Thoracic aorta (tissue), 2 donors: ENCODE measurements at regions not wholly inside any gene's neighbourhood (a gene's known extent, or its start where the extent isn't known, plus 50 kb on each side); places are given as distances from the start of the nearest gene placed in this dataset.

Source experiments
- ATAC-seq: fragments of 150-250 bp; one replicate; pipeline ENCODE4 v1.8.0; 2017; ENCODE audit warnings: low read depth; ENCODE audit not compliant: insufficient number of reproducible peaks, low FRiP score
- DNase-seq: peaks from one replicate; pipeline ENCODE4 v3.0.0-alpha.2; 2020; ENCODE audit warnings: low spot score
- H3K27ac ChIP-seq, 2 donors: fragments of 200-600 bp; sonication (generic); 1 replicate in 1 of 2; 2 replicates in 1 of 2; pipeline ENCODE4 v1.5.1; 2016; ENCODE audit warnings: mild to moderate bottlenecking in 2 of 2, moderate library complexity in 2 of 2
- H3K27me3 ChIP-seq: fragments of 200-600 bp; sonication (generic); replicated peaks from 2 replicates; pipeline ENCODE4 v1.6.0; 2016; ENCODE audit warnings: mild to moderate bottlenecking; ENCODE audit not compliant: insufficient read depth
- H3K36me3 ChIP-seq: fragments of 200-600 bp; sonication (generic); one replicate; pipeline ENCODE4 v1.5.1; 2016
- H3K4me1 ChIP-seq, 2 donors: fragments of 200-600 bp; sonication (generic); 1 replicate in 1 of 2; 2 replicates in 1 of 2; pipeline versions ENCODE4 v1.5.1 to v1.6.0; 2016; ENCODE audit warnings: low read depth in 2 of 2, mild to moderate bottlenecking in 1 of 2; ENCODE audit not compliant: control insufficient read depth in 1 of 2
- H3K4me3 ChIP-seq: fragments of 200-600 bp; sonication (generic); 2 replicates; pipeline ENCODE4 v1.5.1; 2016; ENCODE audit warnings: mild to moderate bottlenecking
- H3K9me3 ChIP-seq: fragments of 200-600 bp; sonication (generic); 2 replicates; pipeline ENCODE4 v1.5.1; 2016
- TF ChIP-seq, protein P1 (sequence below): fragments of 200-600 bp; sonication (generic); IDR thresholded peaks from one replicate; pipeline ENCODE4 v1.5.1; 2019; ENCODE audit warnings: antibody characterized with exemption

DNA sequence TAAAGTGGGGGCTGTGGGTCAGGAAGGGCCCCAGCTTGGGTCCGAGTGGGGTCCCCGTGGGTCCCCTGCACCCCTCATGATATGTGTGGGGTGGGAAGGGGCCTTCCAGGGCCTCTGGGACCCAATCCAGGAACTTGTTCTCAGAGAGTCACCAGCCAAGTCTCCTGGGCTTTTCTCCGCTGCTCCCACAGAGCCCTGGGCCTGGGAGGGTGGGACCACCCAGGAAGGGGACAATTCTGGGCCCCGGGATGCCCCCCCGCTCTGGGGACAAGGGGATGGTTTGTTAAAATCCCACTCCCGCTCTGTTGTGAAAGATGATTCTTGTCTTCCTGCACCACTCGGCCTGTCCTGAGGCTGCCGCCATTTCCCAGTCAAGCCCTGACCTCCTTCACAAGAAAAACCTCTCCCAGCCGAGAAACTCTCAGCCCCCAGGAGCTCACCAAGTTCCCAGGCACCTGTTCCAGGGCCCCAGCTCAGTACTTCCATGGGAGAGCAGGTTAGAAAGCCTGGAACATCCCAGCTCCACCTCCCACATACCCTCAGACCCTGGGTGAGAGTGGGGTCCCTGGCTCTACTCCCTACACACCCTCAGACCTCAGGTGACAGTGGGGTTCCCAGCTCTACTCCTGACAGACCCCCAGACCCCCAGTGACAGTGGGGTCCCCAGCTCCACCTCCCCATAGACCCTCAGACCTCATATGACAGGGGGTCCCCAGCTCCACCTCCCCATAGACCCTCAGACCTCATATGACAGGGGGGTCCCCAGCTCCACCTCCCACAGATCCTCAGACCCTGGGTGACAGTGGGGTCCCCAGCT, 75.1 kb downstream of the METRNL start:
- H3K36me3 ChIP-seq, result no peaks in the 10 kb centered on the region
- ATAC-seq, result no peak
- H3K27ac ChIP-seq, result no peak overlapping the region
- no peak overlapping the region for H3K4me3 ChIP-seq
- H3K4me1 ChIP-seq, result no peaks in the 10 kb centered on the region
- TF ChIP-seq, protein P1, sequence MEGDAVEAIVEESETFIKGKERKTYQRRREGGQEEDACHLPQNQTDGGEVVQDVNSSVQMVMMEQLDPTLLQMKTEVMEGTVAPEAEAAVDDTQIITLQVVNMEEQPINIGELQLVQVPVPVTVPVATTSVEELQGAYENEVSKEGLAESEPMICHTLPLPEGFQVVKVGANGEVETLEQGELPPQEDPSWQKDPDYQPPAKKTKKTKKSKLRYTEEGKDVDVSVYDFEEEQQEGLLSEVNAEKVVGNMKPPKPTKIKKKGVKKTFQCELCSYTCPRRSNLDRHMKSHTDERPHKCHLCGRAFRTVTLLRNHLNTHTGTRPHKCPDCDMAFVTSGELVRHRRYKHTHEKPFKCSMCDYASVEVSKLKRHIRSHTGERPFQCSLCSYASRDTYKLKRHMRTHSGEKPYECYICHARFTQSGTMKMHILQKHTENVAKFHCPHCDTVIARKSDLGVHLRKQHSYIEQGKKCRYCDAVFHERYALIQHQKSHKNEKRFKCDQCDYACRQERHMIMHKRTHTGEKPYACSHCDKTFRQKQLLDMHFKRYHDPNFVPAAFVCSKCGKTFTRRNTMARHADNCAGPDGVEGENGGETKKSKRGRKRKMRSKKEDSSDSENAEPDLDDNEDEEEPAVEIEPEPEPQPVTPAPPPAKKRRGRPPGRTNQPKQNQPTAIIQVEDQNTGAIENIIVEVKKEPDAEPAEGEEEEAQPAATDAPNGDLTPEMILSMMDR, result no peak
- H3K27me3 ChIP-seq, result no peaks in the 10 kb centered on the region
- H3K9me3 ChIP-seq, result no peaks in the 10 kb centered on the region
- no peak for DNase-seq

DNA sequence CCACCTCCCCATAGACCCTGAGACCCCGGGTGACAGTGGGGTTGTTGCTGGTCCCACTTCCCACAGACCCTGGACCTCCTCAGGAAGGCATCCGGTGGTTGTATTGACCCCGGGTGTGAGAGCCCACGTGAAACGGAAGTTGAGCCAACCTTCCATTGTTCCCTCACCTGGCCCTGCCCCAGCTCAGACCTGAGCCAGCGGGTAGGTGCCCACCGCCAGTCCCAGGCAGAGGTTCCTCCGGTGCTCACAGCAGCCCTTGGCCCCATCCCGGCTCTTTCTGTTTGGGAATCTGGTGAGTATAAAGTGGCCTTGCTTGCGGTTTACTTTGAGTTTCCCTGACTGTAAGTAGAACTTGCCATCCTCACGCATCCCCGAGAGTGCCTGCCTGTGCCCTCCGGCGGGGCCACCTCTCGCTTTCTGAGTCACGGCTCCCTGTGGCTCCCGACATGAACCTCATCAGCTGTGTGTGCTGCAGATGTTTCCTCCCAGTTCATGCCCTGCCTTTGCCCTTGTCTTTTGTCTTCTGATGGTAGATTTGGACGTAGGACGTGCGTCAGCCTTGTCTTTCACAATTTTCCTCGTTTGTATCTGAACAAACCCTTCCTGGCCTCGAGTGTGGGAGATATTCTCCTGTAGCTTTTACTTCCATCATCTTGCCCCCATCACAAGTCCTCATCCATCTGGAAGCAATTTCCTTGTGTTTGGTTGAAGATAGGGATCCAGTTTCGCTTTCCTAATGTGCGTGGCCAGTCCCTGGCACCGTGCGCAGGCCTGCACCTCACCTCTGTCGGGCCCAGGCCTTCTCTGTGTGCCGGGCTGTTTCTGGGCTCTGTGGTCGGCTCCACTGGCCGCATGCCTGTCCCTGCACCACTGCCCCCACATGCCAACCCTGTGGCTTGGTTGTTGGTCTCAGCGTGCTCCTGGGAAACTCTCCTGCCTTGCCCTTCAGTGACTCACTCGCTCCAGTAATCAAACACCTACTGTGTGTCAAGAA, 76.0 kb downstream of the METRNL start:
- TF ChIP-seq, protein P1, result no peak
- Histone ChIP-seq H3K4me3 (no peak overlapping the region), H3K4me1 (no peaks in the 10 kb centered on the region), H3K9me3 (no peaks in the 10 kb centered on the region), H3K27me3 (no peaks in the 10 kb centered on the region), H3K36me3 (no peaks in the 10 kb centered on the region), H3K27ac (no peak overlapping the region)
- ATAC-seq (no peak), DNase-seq (no peak)

DNA sequence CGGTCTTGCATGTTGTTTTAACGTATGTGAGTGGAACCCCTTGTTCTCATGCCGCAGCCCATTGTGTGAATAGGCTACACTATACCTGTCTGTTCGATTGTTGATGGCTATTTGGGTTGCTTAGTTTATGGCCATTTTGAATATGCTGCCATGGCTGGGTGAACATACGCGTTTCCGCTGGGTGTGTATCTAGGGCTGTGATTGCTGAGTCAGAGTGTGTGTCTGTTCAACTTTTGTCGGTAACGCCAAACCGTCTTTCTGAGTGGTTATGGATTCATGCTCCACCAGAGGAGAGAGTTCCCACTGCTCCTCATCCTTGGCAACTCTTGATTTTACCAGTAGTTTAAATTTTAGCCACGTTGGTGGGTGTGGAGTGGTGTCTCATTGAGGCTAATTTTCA, 77.0 kb downstream of the METRNL start:
- ATAC-seq (no peak), DNase-seq (no peak)
- Histone ChIP-seq H3K36me3 (no peaks in the 10 kb centered on the region), H3K9me3 (no peaks in the 10 kb centered on the region), H3K4me3 (no peak overlapping the region), H3K4me1 (no peaks in the 10 kb centered on the region), H3K27ac (no peak overlapping the region), H3K27me3 (no peaks in the 10 kb centered on the region)
- TF ChIP-seq, protein P1, result no peak

DNA sequence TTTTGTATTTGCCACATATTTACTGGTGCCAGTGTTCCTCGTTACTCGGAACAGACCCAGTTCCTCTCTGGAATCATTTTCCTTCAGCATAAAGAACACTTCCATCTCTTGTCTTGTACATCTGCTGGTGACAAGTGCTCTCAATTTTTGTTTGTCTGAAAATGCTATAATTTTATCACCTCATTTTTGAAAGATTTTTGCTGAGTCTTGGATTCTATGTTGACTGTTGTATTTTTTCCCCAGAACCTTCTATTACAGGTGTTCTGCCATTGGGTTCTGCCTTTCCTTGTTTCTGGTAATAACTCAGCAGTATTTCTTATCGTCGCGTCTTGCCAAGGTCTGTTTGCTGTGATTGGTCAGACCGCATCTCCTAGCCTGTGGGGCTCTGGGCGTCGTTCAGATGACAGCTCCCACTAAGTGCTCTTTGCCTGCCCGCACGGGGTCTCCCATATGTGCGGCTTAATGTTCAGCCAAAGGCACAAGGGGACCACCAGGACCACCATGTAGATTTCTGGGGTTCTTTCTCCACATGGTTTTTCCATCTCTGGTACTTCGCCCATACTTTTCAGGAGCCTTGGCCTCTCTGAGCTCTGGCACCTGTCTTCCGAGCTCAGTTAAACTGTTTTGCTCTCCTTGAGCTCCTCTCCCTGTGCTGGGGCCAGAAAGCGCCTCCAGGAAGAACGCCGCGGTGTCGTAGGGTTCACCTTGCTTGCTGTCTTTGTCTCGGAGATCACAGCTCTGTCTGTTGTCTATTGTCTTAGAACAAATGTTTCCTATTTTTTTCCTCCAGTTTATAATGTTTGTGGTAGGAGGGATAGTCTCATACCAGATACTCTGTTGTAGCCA, 80.0 kb downstream of the METRNL start:
- Histone ChIP-seq H3K36me3 (no peaks in the 10 kb centered on the region), H3K9me3 (no peaks in the 10 kb centered on the region), H3K27me3 (no peaks in the 10 kb centered on the region), H3K4me1 (no peaks in the 10 kb centered on the region), H3K27ac (no peak overlapping the region), H3K4me3 (no peak overlapping the region)
- DNase-seq (no peak), ATAC-seq (no peak)
- TF ChIP-seq, protein P1, result no peak
